Psoas muscle (tissue), 7 donors: ENCODE measurements at regions not wholly inside any gene's neighbourhood (a gene's known extent, or its start where the extent isn't known, plus 50 kb on each side); places are given as distances from the start of the nearest gene placed in this dataset.

Experiments used
- ATAC-seq, 4 donors: fragments of 200-7000 bp; cut with Tn5 transposase; one replicate each; pipeline ENCODE4 v1.9.1; 2020; ENCODE audit warnings: moderate library complexity in 3 of 4, mild to moderate bottlenecking in 2 of 4
- DNase-seq, 2 donors: peaks; one replicate each; pipeline ENCODE4 v3.0.0-alpha.2; 2020
- H3K27ac ChIP-seq: fragments of 200-600 bp; one replicate; pipeline ENCODE4 v1.8.0; 2022
- H3K27me3 ChIP-seq, 3 donors: fragments of 200-600 bp in 1 of 3; one replicate each; pipeline versions ENCODE4 v1.6.1 to v1.8.0; 2013 to 2022; ENCODE audit warnings: low read length in 2 of 3, mild to moderate bottlenecking in 2 of 3, moderate library complexity in 1 of 3; ENCODE audit not compliant: insufficient read depth in 3 of 3
- H3K36me3 ChIP-seq, 2 donors: fragments of 200-600 bp in 1 of 2; one replicate each; pipeline versions ENCODE4 v1.6.1 to v1.8.0; 2013 to 2022; ENCODE audit warnings: low read depth in 1 of 2, mild to moderate bottlenecking in 1 of 2, moderate library complexity in 1 of 2; ENCODE audit not compliant: insufficient read depth in 1 of 2
- H3K4me1 ChIP-seq: fragments of 200-600 bp; one replicate; pipeline ENCODE4 v1.8.0; 2022
- H3K4me3 ChIP-seq: fragments of 200-600 bp; one replicate; pipeline ENCODE4 v1.8.0; 2022; ENCODE audit warnings: mild to moderate bottlenecking
- H3K9me3 ChIP-seq: fragments of 200-600 bp; one replicate; pipeline ENCODE4 v1.8.0; 2022
- WGBS, 3 donors: extraction: QIAGEN DNeasy Blood & Tissue Kit; methylation state at CpG; one replicate each; pipeline versions ENCODE4 v1.1.6 to v1.1.7; 2013; 5-methylcytosine and 5-hydroxymethylcytosine counted together
- intact Hi-C, 2 donors: fragments of 100-400 bp; cut with DNase I; formaldehyde crosslinking; loops; one replicate each; pipeline versions ENCODE4 v1.11.0 to v1.14.2; 2022
- TF ChIP-seq, protein P1 (sequence below): fragments of 200-600 bp; IDR thresholded peaks from one replicate; pipeline ENCODE4 v1.8.0; 2022; ENCODE audit warnings: antibody characterized with exemption
- donor health status: healthy with polysubstance abuse.
- donor health status: DM: no; HTN: no; CAD: no; lungs with moderate emphysema.
- donor health status: Bipolar disorder and iron deficiency.
- donor health status: healthy.
- donor health status: DM: yes; HTN: yes; CAD: no.
- donor health status: DM: no; HTN: no; CAD: no.
- donor health status: DM: yes; HTN: yes; CAD: no.

DNA sequence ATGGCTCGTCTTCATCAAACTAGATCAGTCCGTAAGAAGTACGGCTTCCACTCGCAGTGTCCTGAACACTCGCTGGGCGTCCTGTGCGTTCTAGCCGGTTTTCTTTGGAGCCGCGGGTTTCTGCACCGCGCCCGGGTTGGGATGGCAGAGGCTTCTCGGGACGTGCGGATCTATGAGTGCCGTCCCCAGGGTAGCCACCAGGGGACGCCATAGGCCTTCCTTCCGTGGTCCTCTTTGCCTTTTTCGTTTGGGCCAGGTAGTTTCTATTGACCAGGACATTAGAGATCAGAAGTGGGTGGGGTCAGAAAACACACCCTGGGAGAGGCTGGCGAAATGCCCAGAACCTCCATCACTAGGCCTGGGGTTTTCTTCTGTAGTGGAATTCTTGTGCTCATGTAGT lies 273.8 kb downstream of the FAM72C start:
- Histone ChIP-seq H3K4me3 (no peak overlapping the region), H3K9me3 (no peaks in the 10 kb centered on the region), H3K27ac (no peak overlapping the region), H3K4me1 (no peaks in the 10 kb centered on the region), H3K36me3 (no peaks in the 10 kb centered on the region), H3K27me3 (peaks cover 1 to 11% (median 8%) of the 10 kb centered on the region in 3 donors)
- 2 to 3% (median 3%) methylated on average over 21 of the region's 21 CpGs for WGBS, 3 donors
- TF ChIP-seq, protein P1, sequence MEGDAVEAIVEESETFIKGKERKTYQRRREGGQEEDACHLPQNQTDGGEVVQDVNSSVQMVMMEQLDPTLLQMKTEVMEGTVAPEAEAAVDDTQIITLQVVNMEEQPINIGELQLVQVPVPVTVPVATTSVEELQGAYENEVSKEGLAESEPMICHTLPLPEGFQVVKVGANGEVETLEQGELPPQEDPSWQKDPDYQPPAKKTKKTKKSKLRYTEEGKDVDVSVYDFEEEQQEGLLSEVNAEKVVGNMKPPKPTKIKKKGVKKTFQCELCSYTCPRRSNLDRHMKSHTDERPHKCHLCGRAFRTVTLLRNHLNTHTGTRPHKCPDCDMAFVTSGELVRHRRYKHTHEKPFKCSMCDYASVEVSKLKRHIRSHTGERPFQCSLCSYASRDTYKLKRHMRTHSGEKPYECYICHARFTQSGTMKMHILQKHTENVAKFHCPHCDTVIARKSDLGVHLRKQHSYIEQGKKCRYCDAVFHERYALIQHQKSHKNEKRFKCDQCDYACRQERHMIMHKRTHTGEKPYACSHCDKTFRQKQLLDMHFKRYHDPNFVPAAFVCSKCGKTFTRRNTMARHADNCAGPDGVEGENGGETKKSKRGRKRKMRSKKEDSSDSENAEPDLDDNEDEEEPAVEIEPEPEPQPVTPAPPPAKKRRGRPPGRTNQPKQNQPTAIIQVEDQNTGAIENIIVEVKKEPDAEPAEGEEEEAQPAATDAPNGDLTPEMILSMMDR = no peak
- intact Hi-C loops = no loop called here
- DNase-seq (no peak), ATAC-seq (no peak)

DNA sequence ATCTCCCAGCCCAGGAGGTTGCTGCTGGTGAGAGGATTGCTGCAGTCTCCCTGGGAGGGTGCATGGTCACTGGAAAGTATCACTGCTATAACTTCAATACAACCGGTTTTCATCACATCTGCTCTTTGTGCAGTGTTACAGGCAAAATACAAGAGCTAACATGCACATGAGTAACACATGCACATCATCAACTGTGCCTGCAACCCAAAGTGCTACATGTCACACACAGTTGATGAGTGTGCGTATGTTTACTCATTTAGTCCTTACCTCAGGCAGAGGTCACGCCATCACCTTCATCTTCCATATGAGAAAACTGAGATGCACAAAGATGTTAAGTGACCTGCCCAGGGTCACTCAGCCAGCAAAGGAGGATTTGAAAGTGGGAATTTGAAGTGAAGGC lies 277.7 kb downstream of the FAM72C start:
- intact Hi-C loops = no loop called here
- Histone ChIP-seq H3K4me3 (no peak overlapping the region), H3K36me3 (no peaks in the 10 kb centered on the region), H3K4me1 (no peaks in the 10 kb centered on the region), H3K9me3 (no peaks in the 10 kb centered on the region), H3K27ac (no peak overlapping the region), H3K27me3 (peaks cover 4 to 12% (median 6%) of the 10 kb centered on the region in 3 donors)
- 61 to 74% (median 61%) methylated on average over 3 of the region's 3 CpGs for WGBS, 3 donors
- ATAC-seq (no peak), DNase-seq (no peak)
- TF ChIP-seq, protein P1 = no peak

DNA sequence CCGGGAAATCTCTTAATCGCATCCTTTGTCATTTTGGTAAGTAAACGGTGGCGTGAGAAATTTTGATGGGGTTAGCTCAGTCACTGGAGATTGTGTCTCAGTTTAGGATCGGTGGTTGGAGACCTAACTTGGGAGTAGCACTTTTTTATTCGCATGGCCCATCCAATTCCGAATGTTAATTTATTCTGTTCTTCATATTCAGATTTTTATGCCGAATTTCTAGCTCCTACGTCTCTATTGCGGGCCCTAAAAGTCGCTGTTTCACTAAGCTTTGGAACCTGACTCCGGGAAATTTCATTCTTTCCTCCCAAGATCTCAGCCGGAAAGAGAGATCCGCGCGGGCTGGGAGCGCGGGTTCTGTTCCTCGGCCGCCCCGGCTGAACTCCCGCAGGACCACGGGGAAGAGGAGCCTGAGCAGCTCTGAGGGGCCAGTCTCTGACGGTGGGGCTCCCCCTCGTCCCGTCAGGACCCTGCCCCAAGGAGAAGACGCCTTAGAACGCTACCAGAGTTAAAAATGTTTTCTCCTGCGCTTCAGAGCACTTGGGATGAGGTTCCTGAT lies 279.7 kb downstream of the FAM72C start:
- Histone ChIP-seq H3K9me3 (no peaks in the 10 kb centered on the region), H3K27ac (no peak overlapping the region), H3K27me3 (peaks cover 4 to 12% (median 4%) of the 10 kb centered on the region in 3 donors), H3K4me3 (no peak overlapping the region), H3K36me3 (no peaks in the 10 kb centered on the region), H3K4me1 (no peaks in the 10 kb centered on the region)
- DNase-seq (no peak), ATAC-seq (no peak)
- TF ChIP-seq, protein P1 = no peak
- WGBS, 3 donors = 3 to 12% (median 6%) methylated on average over 28 to 29 of the region's 29 CpGs
- intact Hi-C loops = no loop called here

DNA sequence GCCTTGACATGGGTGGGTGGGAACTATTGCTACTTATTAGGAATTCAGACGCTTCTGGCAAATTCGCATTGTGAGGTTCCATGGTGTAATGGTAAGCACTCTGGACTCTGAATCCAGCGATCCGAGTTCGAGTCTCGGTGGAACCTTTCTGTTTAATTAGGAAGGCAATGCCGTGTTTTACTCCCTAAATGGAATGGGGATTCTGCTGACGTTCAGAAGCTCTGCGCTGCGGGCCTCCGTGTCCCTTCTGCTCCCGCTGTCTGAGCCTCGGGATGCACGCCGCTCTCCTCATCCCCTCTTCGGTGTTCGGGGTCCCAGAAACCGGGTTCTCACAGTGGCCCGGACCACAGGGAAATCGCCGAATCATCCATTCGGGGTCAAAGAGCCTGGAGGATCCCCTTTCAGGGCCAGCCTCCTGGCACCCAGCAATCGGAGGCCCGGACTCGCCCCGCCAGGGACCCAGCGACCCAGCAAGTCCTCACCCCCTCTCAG lies 280.3 kb downstream of the FAM72C start:
- intact Hi-C loops = no loop called here
- Histone ChIP-seq H3K4me3 (no peak overlapping the region), H3K27me3 (peaks cover 4 to 12% (median 4%) of the 10 kb centered on the region in 3 donors), H3K36me3 (no peaks in the 10 kb centered on the region), H3K9me3 (no peaks in the 10 kb centered on the region), H3K4me1 (no peaks in the 10 kb centered on the region), H3K27ac (no peak overlapping the region)
- 8 to 10% (median 10%) methylated on average over 27 of the region's 27 CpGs for WGBS, 3 donors
- ATAC-seq = no peak
- TF ChIP-seq, protein P1 = no peak
- no peak for DNase-seq

DNA sequence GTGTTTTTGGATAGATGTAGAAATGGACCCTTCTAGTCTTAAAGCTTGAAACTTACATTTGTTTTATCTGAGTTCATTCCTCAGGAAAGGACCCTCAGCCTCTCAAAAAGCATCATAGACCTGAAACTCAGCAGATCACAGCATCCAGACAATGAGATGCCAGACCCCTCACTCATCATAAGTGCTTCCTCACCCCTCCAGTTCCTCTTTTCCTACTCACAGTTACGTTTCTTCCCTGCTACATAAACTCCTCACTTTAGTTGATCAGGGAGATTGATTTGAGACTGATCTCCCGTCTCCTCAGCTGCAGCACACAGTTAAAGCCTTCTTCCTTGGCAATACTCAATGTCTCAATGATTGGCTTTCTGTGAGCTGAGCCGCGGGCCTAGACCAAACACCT lies 282.0 kb downstream of the FAM72C start:
- Histone ChIP-seq H3K27me3 (peaks cover 4 to 12% (median 4%) of the 10 kb centered on the region in 3 donors), H3K4me3 (no peak overlapping the region), H3K4me1 (no peaks in the 10 kb centered on the region), H3K9me3 (no peaks in the 10 kb centered on the region), H3K27ac (no peak overlapping the region), H3K36me3 (no peaks in the 10 kb centered on the region)
- intact Hi-C loops = no loop called here
- 60 to 75% (median 72%) methylated on average over 4 of the region's 4 CpGs for WGBS, 3 donors
- TF ChIP-seq, protein P1 = no peak
- ATAC-seq (no peak), DNase-seq (no peak)
